DND-41 (cell line): ENCODE measurements at regions not wholly inside any gene's neighbourhood (a gene's known extent, or its start where the extent isn't known, plus 50 kb on each side); places are given as distances from the start of the nearest gene placed in this dataset.

Experiments used
- ATAC-seq: fragments of 200-7000 bp; cut with Tn5 transposase; 3 replicates; pipeline ENCODE4 v1.9.1; 2021; ENCODE audit warnings: low read depth; ENCODE audit not compliant: insufficient read depth
- DNase-seq: peaks from one replicate; pipeline ENCODE4 v3.0.0-alpha.2; 2020
- H2AFZ ChIP-seq: 2 replicates; pipeline ENCODE4 v1.6.0; 2012; ENCODE audit warnings: low read depth, low read length
- H3K27ac ChIP-seq: 2 replicates; pipeline ENCODE4 v1.5.1; 2012; ENCODE audit warnings: low read length, inconsistent platforms
- H3K27me3 ChIP-seq: fragments of 200-600 bp; sonication (generic); 2 replicates; pipeline ENCODE4 v1.6.0; 2012; ENCODE audit warnings: low read length, mild to moderate bottlenecking, inconsistent platforms; ENCODE audit not compliant: insufficient read depth, poor library complexity
- H3K36me3 ChIP-seq: 2 replicates; pipeline ENCODE4 v1.5.1; 2012; ENCODE audit warnings: low read length, inconsistent platforms; ENCODE audit not compliant: insufficient read depth
- H3K4me1 ChIP-seq: 2 replicates; pipeline ENCODE4 v1.5.1; 2012; ENCODE audit warnings: mild to moderate bottlenecking, low read length; ENCODE audit not compliant: insufficient read depth
- H3K4me2 ChIP-seq: 2 replicates; pipeline ENCODE4 v1.6.0; 2012; ENCODE audit warnings: mild to moderate bottlenecking, moderate library complexity, low read length, inconsistent platforms; ENCODE audit not compliant: insufficient read depth
- H3K4me3 ChIP-seq, 2 experiments: fragments of 200-600 bp in 1 of 2; shearing (Covaris generic) in 1 of 2; 2 replicates each; pipeline ENCODE4 v1.5.1; 2012 to 2016; ENCODE audit warnings: inconsistent platforms in 2 of 2, low read length in 2 of 2, mild to moderate bottlenecking in 2 of 2, low read depth in 1 of 2, moderate library complexity in 1 of 2
- H3K79me2 ChIP-seq: 2 replicates; pipeline ENCODE4 v1.6.0; 2012; ENCODE audit warnings: low read length, inconsistent platforms; ENCODE audit not compliant: insufficient read depth
- H3K9ac ChIP-seq: 2 replicates; pipeline ENCODE4 v1.6.0; 2012; ENCODE audit warnings: low read depth, mild to moderate bottlenecking, inconsistent platforms, low read length, moderate library complexity
- H3K9me3 ChIP-seq: 2 replicates; pipeline ENCODE4 v1.5.1; 2012; ENCODE audit warnings: low read length, moderate library complexity, mild to moderate bottlenecking, inconsistent platforms; ENCODE audit not compliant: insufficient read depth, severe bottlenecking
- H4K20me1 ChIP-seq: 2 replicates; pipeline ENCODE4 v1.6.0; 2012; ENCODE audit warnings: low read length; ENCODE audit not compliant: insufficient read depth
- CTCF ChIP-seq: IDR thresholded peaks from 2 replicates; pipeline ENCODE4 v1.5.1; 2012; ENCODE audit warnings: borderline replicate concordance, low read length, moderate library complexity, mild to moderate bottlenecking; ENCODE audit not compliant: poor library complexity, severe bottlenecking; ENCODE audit errors: extremely low read depth
- EZH2 ChIP-seq: IDR thresholded peaks from 3 replicates; pipeline ENCODE4 v1.6.1; 2012; ENCODE audit warnings: borderline replicate concordance, low read depth, mild to moderate bottlenecking, moderate library complexity, low read length, inconsistent platforms; ENCODE audit not compliant: severe bottlenecking

- DNase-seq (no peak), ATAC-seq (no peak)
- Histone ChIP-seq H3K4me1 (no peaks in the 10 kb centered on the region), H3K4me3 (no peak overlapping the region), H3K9ac (no peak overlapping the region), H2AFZ (no peak overlapping the region), H3K27ac (no peak overlapping the region), H3K4me2 (no peak overlapping the region), H3K27me3 (no peaks in the 10 kb centered on the region), H4K20me1 (no peaks in the 10 kb centered on the region), H3K9me3 (no peaks in the 10 kb centered on the region), H3K79me2 (no peaks in the 10 kb centered on the region), H3K36me3 (no peaks in the 10 kb centered on the region)
- TF ChIP-seq EZH2 (no peak), CTCF (no peak)
These were observed 238.4 kb upstream of the HS6ST1 start for GRCh38 chr2:128557069-128557468.

GRCh38 chr2:128557831-128558241 lies 239.2 kb upstream of the HS6ST1 start:
- H3K36me3 ChIP-seq, result no peaks in the 10 kb centered on the region
- H3K27me3 ChIP-seq, result no peaks in the 10 kb centered on the region
- no peak overlapping the region for H3K9ac ChIP-seq
- H3K4me3 ChIP-seq, result no peak overlapping the region
- H3K9me3 ChIP-seq, result no peaks in the 10 kb centered on the region
- H3K4me2 ChIP-seq, result no peak overlapping the region
- no peaks in the 10 kb centered on the region for H3K4me1 ChIP-seq
- no peak overlapping the region for H2AFZ ChIP-seq
- DNase-seq, result no peak
- no peaks in the 10 kb centered on the region for H4K20me1 ChIP-seq
- TF ChIP-seq CTCF (no peak), EZH2 (no peak)
- no peaks in the 10 kb centered on the region for H3K79me2 ChIP-seq
- H3K27ac ChIP-seq, result no peak overlapping the region
- no peak for ATAC-seq

GRCh38 chr2:128558441-128558840 lies 239.8 kb upstream of the HS6ST1 start:
- Histone ChIP-seq H3K27ac (no peak overlapping the region), H3K4me1 (no peaks in the 10 kb centered on the region), H3K9ac (no peak overlapping the region), H4K20me1 (no peaks in the 10 kb centered on the region), H3K9me3 (no peaks in the 10 kb centered on the region), H3K4me2 (no peak overlapping the region), H3K4me3 (no peak overlapping the region), H3K27me3 (no peaks in the 10 kb centered on the region), H3K79me2 (no peaks in the 10 kb centered on the region), H2AFZ (no peak overlapping the region), H3K36me3 (no peaks in the 10 kb centered on the region)
- TF ChIP-seq EZH2, result no peak
- no peak for TF ChIP-seq CTCF
- ATAC-seq (no peak), DNase-seq (no peak)

GRCh38 chr2:128558895-128559532 lies 240.3 kb upstream of the HS6ST1 start:
- no peak for DNase-seq
- no peak overlapping the region for H2AFZ ChIP-seq
- no peak for ATAC-seq
- no peak overlapping the region for H3K4me3 ChIP-seq
- no peaks in the 10 kb centered on the region for H3K4me1 ChIP-seq
- TF ChIP-seq CTCF, result no peak
- TF ChIP-seq EZH2, result no peak
- no peaks in the 10 kb centered on the region for H3K27me3 ChIP-seq
- H3K9me3 ChIP-seq, result no peaks in the 10 kb centered on the region
- no peaks in the 10 kb centered on the region for H3K36me3 ChIP-seq
- no peak overlapping the region for H3K9ac ChIP-seq
- no peaks in the 10 kb centered on the region for H3K79me2 ChIP-seq
- no peak overlapping the region for H3K4me2 ChIP-seq
- no peaks in the 10 kb centered on the region for H4K20me1 ChIP-seq
- H3K27ac ChIP-seq, result no peak overlapping the region
